HG02885 (cell line): ENCODE measurements at regions not wholly inside any gene's neighbourhood (a gene's known extent, or its start where the extent isn't known, plus 50 kb on each side); places are given as distances from the start of the nearest gene placed in this dataset.
A peak's percentile ranks its signal among the peaks of the same experiment; 100 is the strongest.
"Not testable (repeated sequence)": the region's sequence is repeated elsewhere in the genome, so short reads cannot be mapped to it uniquely, and the experiment has no call there.

Experiments
- ATAC-seq: cut with Tn5 transposase; IDR thresholded peaks from one replicate; pipeline ENCODE4 v1.9.1; 2021; ENCODE audit warnings: mild to moderate bottlenecking; ENCODE audit not compliant: unreplicated experiment, poor library complexity

DNA sequence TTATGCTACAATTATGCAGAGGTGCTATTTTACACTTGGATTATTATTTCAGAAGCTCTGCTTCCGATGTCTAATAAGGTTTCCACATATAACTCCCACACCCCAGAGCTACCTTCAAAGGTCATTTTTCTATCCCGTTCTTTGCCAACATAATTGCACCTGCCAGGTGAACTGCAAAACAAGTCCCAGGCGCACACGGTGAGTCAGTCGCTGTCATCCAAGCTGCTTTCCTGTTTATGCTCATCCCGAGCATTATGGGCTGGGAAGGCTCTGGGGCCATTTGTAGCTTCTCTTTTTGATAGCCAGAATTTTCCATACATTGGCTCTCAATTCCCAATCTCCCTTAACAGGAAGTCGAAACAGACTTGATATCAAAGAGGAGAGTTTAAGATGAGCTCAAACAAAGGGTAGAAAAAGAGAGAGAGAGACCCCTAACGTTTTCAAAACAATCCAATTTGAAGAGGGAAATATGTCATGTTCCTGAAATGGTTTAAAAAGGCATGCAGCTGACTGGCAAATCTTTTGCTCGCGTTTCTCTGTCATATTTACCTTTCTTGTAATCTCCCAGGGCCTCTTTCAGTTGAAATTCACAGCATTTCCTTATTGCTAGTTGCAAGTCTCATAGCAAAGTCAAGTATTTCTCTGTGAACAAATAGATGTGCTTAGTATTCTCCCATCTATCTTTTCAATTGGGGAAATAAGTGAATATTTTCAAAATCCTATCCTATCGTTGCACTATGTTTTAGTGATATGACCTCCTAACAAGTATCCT is 815.9 kb downstream of the KCNA4 start:
- ATAC-seq, result no peak

DNA sequence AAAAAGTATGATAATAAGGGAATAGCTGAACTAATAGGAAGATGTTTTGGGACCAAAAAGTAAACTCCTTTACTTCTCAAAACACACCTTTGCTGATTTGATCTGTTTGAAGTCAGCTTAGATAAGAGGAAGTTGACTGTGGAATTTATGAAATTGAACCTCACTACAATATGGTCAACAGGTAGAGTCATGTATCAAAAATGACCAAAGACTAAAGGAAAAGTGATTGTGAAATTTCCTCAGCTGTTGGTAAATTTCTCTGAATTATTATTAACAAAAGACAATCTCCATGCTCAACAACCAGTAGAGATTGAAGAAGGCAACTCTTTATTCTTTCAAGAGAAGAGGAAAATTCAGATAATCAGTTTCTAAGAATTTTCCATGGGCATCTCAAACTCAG is 826.5 kb downstream of the KCNA4 start:
- ATAC-seq, result no peak

DNA sequence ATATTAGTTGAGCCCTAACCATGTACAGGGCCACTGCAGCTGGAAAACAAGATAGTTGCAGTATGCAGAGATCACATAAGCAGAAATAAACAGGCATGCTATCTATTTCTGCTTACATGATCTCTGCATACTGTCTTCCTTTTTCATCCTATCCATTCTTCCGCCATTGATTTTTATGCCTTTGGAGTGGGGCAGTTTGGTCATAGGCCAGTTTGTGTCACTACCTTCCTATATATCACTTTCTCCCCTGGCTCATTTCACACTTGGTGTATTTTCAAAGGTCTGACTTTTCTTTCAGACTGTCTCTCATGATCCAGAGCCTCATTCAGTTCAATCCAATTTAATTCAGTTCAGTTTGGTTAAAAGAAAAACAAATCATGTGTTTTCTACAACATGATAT is 829.6 kb downstream of the KCNA4 start:
- ATAC-seq, result no peak

- ATAC-seq, result no peak
These were observed 831.6 kb downstream of the KCNA4 start for GRCh38 chr11:29184939-29185890.

DNA sequence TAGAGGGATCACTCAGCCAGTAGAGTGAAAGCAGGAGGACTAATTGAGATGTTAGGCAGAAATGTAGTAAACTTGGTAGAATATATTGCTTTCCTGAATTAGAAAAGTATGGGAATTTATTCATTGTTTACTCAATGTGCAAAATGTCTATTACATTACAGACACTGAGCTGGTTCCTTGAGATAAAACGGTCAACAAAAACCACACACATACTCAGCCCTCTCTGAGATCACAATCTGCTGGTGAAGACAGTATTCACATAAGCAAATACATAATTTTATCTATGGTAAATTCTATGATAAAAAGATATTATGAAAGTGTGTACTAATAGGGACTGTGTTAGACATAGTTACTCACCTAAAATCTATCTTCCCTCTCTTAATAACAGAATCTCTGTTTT is 833.5 kb downstream of the KCNA4 start:
- ATAC-seq, result no peak

DNA sequence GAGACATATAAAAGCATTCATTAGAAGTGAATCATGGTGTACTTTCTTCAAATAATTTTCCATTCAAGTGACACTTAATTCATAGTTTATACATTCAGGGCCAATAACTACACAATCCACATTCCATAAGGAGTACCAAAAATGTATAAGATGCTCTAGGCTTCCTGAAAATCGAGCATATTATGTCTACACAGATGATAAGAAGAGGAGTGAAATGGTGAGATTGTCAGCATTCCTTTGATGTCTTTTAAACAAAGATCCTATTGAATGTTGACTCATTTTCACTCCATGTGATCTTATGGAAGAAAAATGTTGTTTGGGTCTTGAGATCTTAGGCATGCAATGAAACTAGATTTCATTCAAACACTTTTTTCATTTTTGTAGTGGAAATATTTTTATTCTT is 843.2 kb downstream of the KCNA4 start:
- ATAC-seq, result no peak

- no peak for ATAC-seq
These were observed 845.4 kb downstream of the KCNA4 start for GRCh38 chr11:29171360-29171950.

DNA sequence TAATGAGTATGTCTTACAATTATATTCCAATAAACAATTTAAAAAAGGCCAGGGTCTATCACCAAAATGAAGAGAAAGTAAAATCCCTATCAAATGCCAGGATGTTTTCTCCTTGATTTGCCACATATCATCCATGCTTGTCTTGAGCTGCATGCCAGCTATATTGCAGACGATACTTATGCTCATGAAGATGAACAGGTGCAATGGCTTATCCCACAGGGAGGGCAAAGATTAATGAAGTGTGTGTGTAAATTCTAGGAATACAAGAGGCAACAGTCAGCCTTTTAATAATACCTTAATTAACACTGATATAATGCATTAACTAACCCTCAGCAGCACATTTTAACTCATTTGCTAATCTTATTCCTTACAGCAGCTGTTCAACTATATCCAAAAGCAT is 850.5 kb downstream of the KCNA4 start:
- no peak for ATAC-seq

- no peak for ATAC-seq
These were observed 853.6 kb downstream of the KCNA4 start for GRCh38 chr11:29163231-29163630.

- ATAC-seq, result no peak
These were observed 854.3 kb downstream of the KCNA4 start for GRCh38 chr11:29162491-29162890.

DNA sequence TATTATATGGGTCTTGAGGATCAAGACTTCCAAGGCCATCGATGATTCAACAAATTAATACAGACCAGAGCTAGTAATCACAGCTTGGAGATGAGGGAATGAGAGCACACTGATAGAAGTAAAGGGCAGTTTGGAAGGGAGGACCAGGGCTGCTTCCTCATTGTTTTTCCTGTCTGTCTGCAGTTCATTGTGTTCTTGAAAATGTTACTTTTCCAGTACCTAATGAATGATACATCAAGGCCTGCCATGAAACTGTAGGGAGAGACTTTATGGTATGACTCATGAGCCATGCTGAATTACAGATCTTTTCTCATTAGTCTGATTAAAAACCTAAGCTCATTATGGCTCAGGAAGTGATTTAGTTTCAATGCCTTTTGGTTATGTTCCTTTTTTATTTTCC is 855.6 kb downstream of the KCNA4 start:
- ATAC-seq, result no peak

GRCh38 chr11:29159552-29160465 is 857.0 kb downstream of the KCNA4 start:
- ATAC-seq, result peak; percentile 93

- no peak for ATAC-seq
These were observed 863.8 kb downstream of the KCNA4 start for GRCh38 chr11:29153078-29153477.

GRCh38 chr11:29142573-29142972 is 874.3 kb downstream of the KCNA4 start:
- not testable (repeated sequence) for ATAC-seq

GRCh38 chr11:29135504-29135903 is 881.3 kb downstream of the KCNA4 start:
- ATAC-seq, result no peak

DNA sequence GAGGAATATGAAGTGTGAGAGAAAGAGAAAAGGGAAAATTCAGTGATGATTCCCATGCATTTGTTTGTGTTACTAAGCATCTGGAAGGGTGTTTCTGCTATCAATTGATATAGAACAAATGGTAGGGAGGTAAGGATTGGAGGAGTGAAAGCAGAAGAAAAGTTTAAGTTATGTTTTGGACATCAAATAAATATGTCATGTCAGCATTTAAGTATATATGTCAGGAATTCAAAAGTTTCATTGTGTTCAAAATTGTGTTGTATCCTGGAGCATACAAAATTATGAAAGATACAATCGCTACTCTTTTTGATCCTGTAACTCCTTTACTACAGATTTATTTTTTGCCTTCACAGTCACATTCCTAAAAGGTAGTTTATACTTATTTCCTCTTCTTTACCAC is 885.8 kb downstream of the KCNA4 start:
- no peak for ATAC-seq

DNA sequence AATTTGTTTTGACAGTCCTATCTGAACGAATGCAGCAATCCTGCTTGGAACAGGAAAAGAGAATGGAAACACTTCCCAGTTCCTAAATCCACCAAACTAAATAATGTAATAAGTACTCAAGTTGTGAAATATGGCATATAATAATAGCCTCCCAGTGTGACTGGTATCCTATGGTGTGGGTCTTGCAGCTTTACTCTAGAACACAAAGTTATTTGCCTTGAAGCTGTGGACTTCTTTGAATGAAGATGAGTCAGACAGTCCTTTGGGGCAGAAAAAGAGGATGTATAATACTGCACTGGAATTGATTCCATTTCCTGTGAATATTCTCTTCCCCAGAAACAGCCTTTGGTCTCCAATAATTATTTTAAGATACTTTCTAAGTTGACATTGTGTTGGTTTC is 887.0 kb downstream of the KCNA4 start:
- ATAC-seq, result no peak

DNA sequence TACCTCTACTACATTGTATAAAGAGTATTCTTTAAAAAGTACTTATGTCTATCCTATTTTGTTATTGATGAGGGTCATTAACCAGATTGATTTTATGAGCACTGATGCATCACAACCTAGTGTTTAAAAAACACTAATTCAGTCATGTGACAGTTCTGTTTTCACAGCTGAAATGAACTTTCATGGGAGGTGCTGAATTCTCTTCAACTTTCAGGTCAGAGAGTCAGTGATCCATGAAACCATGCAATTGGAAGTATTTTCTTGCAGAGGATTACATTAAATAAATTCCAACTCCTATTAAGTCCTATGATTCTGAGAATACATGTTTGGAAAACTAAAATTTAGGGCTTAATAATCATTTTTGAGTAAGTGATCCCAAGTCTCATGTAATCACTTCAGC is 889.4 kb downstream of the KCNA4 start:
- ATAC-seq, result no peak

GRCh38 chr11:29125606-29126005 is 891.2 kb downstream of the KCNA4 start:
- ATAC-seq, result no peak

DNA sequence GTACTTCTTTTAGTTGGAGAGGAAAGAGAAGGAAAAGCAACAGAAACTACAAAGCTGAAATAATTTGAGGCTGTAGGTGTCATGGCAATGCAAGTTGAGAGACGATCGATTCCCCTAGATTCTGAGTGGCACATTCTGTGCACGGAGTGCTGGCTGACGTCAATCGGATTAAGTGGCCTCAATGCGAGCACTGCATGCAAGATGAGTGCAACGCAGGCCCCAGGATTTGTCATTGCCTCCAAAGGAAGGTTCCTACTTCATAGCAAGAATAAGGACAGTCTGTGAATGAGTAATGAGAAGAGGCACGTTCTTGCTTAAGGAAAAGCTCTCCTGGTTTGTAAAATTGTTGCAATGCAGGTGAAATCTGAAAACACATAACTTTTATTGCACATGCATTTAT is 892.4 kb downstream of the KCNA4 start:
- no peak for ATAC-seq
